Lung (tissue), 11 donors: ENCODE measurements at regions not wholly inside any gene's neighbourhood (a gene's known extent, or its start where the extent isn't known, plus 50 kb on each side); places are given as distances from the start of the nearest gene placed in this dataset.

Experiments
- ATAC-seq: fragments of 200-7000 bp; cut with Tn5 transposase; one replicate; pipeline ENCODE4 v1.9.1; 2020; ENCODE audit warnings: moderate number of reproducible peaks; ENCODE audit not compliant: insufficient read depth, low FRiP score
- DNase-seq, 3 donors: peaks; one replicate each; pipeline ENCODE4 v3.0.0-alpha.2; 2013 to 2017
- H3K27ac ChIP-seq, 2 donors: one replicate each; pipeline ENCODE4 v1.5.1; 2013; ENCODE audit warnings: mild to moderate bottlenecking in 2 of 2, moderate library complexity in 2 of 2, control low read depth in 1 of 2, inconsistent platforms in 1 of 2, low read depth in 1 of 2, low read length in 1 of 2
- H3K27me3 ChIP-seq, 3 donors: one replicate each; pipeline ENCODE4 v1.5.1; 2013; ENCODE audit warnings: low read length in 2 of 3; ENCODE audit not compliant: control insufficient read depth in 3 of 3, insufficient read depth in 3 of 3
- H3K36me3 ChIP-seq, 4 donors: one replicate each; pipeline ENCODE4 v1.5.1; 2013; ENCODE audit warnings: low read length in 4 of 4, mild to moderate bottlenecking in 1 of 4, moderate library complexity in 1 of 4; ENCODE audit not compliant: control insufficient read depth in 4 of 4, insufficient read depth in 4 of 4
- H3K4me1 ChIP-seq, 5 donors: one replicate each; pipeline ENCODE4 v1.5.1; 2013; ENCODE audit warnings: low read length in 5 of 5, mild to moderate bottlenecking in 2 of 5, moderate library complexity in 1 of 5; ENCODE audit not compliant: control insufficient read depth in 5 of 5, insufficient read depth in 5 of 5
- H3K4me3 ChIP-seq: one replicate; pipeline ENCODE4 v1.5.1; 2013; ENCODE audit warnings: mild to moderate bottlenecking, control low read depth, moderate library complexity
- H3K9ac ChIP-seq, 2 donors: one replicate each; pipeline ENCODE4 v1.5.1; 2013; ENCODE audit warnings: low read length in 2 of 2, control low read depth in 1 of 2; ENCODE audit not compliant: insufficient read depth in 1 of 2
- H3K9me3 ChIP-seq, 4 donors: one replicate each; pipeline ENCODE4 v1.5.1; 2013; ENCODE audit warnings: low read length in 3 of 4, mild to moderate bottlenecking in 1 of 4, moderate library complexity in 1 of 4; ENCODE audit not compliant: control insufficient read depth in 4 of 4, insufficient read depth in 3 of 4
- WGBS, 2 donors: extraction: QIAGEN DNeasy Blood & Tissue Kit; methylation state at CpG; one replicate each; pipeline ENCODE4 v1.1.7; 2013; 5-methylcytosine and 5-hydroxymethylcytosine counted together
- TF ChIP-seq, protein P1 (sequence below): IDR thresholded peaks from 2 replicates; pipeline ENCODE4 v1.5.1; 2012; ENCODE audit warnings: mild to moderate bottlenecking; ENCODE audit errors: control extremely low read depth, extremely low read depth
- donor health status: control.
- donor health status: control.
- donor health status: Bipolar disorder and iron deficiency.
- donor health status: healthy.
- donor health status: DM: yes; HTN: yes; CAD: no.

DNA sequence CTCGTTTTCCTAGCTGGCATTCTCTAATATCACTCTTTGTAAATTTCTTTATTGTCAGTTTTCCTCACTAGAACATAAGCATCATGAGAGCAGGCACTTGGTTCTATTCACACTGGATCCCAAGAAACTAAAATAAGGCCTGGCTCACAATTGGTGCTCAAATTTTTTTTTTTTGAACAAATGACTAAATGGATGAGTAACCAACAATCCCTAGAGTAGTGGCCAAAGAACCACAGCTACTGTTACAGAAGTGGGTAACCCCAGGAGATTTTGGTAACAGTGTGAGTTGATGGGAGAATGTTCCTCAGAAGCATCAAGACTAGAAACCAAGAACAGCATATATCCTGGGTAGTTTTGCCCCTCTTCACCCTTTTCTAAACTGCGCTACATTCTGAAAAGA lies 572.6 kb downstream of the INSC start:
- Histone ChIP-seq H3K36me3 (no peaks in the 10 kb centered on the region), H3K4me1 (peaks cover 0 to 11% (median 3%) of the 10 kb centered on the region in 5 donors), H3K9me3 (peaks cover 0 to 2% (median 0%) of the 10 kb centered on the region in 4 donors), H3K4me3 (no peak overlapping the region), H3K9ac (no peak overlapping the region), H3K27me3 (no peaks in the 10 kb centered on the region), H3K27ac (no peak overlapping the region)
- WGBS, 2 donors: 89 to 90% methylated on average over 2 of the region's 2 CpGs
- no peak for ATAC-seq
- TF ChIP-seq, protein P1, sequence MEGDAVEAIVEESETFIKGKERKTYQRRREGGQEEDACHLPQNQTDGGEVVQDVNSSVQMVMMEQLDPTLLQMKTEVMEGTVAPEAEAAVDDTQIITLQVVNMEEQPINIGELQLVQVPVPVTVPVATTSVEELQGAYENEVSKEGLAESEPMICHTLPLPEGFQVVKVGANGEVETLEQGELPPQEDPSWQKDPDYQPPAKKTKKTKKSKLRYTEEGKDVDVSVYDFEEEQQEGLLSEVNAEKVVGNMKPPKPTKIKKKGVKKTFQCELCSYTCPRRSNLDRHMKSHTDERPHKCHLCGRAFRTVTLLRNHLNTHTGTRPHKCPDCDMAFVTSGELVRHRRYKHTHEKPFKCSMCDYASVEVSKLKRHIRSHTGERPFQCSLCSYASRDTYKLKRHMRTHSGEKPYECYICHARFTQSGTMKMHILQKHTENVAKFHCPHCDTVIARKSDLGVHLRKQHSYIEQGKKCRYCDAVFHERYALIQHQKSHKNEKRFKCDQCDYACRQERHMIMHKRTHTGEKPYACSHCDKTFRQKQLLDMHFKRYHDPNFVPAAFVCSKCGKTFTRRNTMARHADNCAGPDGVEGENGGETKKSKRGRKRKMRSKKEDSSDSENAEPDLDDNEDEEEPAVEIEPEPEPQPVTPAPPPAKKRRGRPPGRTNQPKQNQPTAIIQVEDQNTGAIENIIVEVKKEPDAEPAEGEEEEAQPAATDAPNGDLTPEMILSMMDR: no peak
- DNase-seq: no peak

DNA sequence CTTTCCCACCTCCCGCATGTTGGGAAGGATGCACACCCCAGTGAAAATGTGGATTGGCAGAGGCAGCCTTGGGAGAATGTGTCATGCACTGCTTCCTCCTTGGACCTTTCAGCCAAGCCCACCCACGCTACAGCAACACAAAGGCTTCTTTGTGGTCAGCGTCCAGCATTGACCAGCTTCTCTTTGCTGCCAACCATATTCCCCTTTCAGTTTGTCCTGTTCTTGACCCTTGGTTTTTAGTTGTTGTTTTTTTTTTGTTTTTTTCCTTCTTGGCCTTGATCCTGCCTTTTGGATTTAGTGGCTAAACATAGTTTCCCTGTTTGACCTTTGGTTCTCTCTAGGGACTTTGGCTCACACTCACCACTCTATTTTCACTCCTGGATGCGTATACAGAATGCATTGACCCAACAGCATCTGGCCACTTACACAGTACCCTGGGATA lies 573.6 kb downstream of the INSC start:
- peaks cover 0 to 2% (median 1%) of the 10 kb centered on the region in 4 donors for H3K9me3 ChIP-seq
- DNase-seq (peak in 1 of 3 donors; percentile 40), ATAC-seq (no peak)
- no peaks in the 10 kb centered on the region for H3K27me3 ChIP-seq
- no peak overlapping the region for H3K9ac ChIP-seq
- no peak overlapping the region for H3K4me3 ChIP-seq
- TF ChIP-seq, protein P1: no peak
- no peaks in the 10 kb centered on the region for H3K36me3 ChIP-seq
- H3K27ac ChIP-seq: no peak overlapping the region
- WGBS, 2 donors: 72 to 87% methylated on average over 4 of the region's 4 CpGs
- H3K4me1 ChIP-seq: peaks cover 0 to 11% (median 3%) of the 10 kb centered on the region in 5 donors

DNA sequence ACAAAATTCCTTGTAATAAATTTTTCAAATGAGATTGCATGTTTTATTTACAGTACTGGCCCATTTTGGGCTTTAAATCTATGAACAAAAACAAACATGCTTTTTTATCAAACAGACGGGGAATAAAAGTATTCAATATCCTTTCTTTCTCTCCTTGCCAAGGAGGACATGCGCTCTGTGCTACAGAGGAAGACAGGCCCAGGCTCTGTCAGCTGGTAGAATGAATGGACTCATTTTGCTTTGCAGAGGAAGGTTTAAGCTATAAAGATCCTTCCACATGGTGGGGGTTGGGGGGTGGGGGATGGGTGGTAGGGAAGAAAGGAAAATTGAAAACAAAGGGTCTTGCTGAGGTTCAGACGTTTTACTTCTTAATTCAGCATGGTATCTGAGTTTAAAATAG lies 575.6 kb downstream of the INSC start:
- peak in 1 of 3 donors; percentile 53 for DNase-seq
- Histone ChIP-seq H3K9ac (no peak overlapping the region), H3K4me3 (no peak overlapping the region), H3K27ac (no peak overlapping the region), H3K4me1 (peaks cover 0 to 11% (median 3%) of the 10 kb centered on the region in 5 donors), H3K27me3 (no peaks in the 10 kb centered on the region), H3K9me3 (peaks cover 0 to 2% (median 1%) of the 10 kb centered on the region in 4 donors), H3K36me3 (no peaks in the 10 kb centered on the region)
- WGBS, 2 donors: 60 to 70% methylated on average over 3 of the region's 3 CpGs
- TF ChIP-seq, protein P1: no peak
- no peak for ATAC-seq

DNA sequence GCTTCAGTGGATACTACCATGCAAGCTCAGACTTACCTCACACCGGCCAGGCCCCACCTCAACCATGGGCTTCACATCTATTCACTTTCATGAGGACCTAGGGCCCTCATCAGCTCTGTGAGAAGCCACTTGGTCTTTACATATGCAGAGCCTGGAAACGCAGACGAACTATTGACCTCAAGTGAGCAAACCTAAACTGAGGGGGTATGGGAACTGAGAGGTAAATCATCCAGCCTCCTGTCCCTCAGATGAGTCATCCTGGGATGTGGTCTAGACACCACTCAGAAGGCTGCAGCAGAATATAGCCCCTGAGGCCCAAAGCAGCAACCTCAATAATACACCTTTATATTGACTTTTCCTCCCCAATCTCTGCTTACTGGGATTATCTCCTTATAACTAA lies 578.0 kb downstream of the INSC start:
- H3K27ac ChIP-seq: no peak overlapping the region
- WGBS, 2 donors: 89 to 91% methylated on average over 3 of the region's 3 CpGs
- no peak for ATAC-seq

More for the DNA sequence above, 578.0 kb downstream of the INSC start:
- Histone ChIP-seq H3K27me3 (no peaks in the 10 kb centered on the region), H3K36me3 (no peaks in the 10 kb centered on the region), H3K9me3 (peaks cover 0 to 2% (median 1%) of the 10 kb centered on the region in 4 donors), H3K9ac (no peak overlapping the region), H3K4me3 (no peak overlapping the region), H3K4me1 (peaks cover 0 to 11% (median 3%) of the 10 kb centered on the region in 5 donors)
- no peak for DNase-seq
- TF ChIP-seq, protein P1: no peak
